ENCODE measurements at regions not wholly inside any gene's neighbourhood (a gene's known extent, or its start where the extent isn't known, plus 50 kb on each side); places are given as distances from the start of the nearest gene placed in this dataset.
A peak's percentile ranks its signal among the peaks of the same experiment; 100 is the strongest.

- DNase-seq (ENCODE audit: low read depth) = no peak
- H3K4me3 ChIP-seq (ENCODE audit: low read length) = no peak overlapping the region
- no peak for TF ChIP-seq CTCF (IDR thresholded peaks at IDR 0.05; ENCODE audit: insufficient read depth, low read depth, low read length, missing control alignments)
These were observed 242.9 kb upstream of the ZFP64 start for GRCh38 chr20:52434453-52434852.

GRCh38 chr20:52434041-52434425, 242.5 kb upstream of the ZFP64 start:
- H3K4me3 ChIP-seq (ENCODE audit: low read length) = no peak overlapping the region
- TF ChIP-seq CTCF (IDR thresholded peaks at IDR 0.05; ENCODE audit: insufficient read depth, low read depth, low read length, missing control alignments) = no peak
- no peak for DNase-seq (ENCODE audit: low read depth)

- no peak for DNase-seq (ENCODE audit: low read depth)
- no peak overlapping the region for H3K4me3 ChIP-seq (ENCODE audit: low read length)
- no peak for TF ChIP-seq CTCF (IDR thresholded peaks at IDR 0.05; ENCODE audit: insufficient read depth, low read depth, low read length, missing control alignments)
These were observed 241.9 kb upstream of the ZFP64 start for GRCh38 chr20:52433326-52434040.

GRCh38 chr20:52432740-52433139, 241.2 kb upstream of the ZFP64 start:
- H3K4me3 ChIP-seq (ENCODE audit: low read length) = no peak overlapping the region
- no peak for TF ChIP-seq CTCF (IDR thresholded peaks at IDR 0.05; ENCODE audit: insufficient read depth, low read depth, low read length, missing control alignments)
- DNase-seq (ENCODE audit: low read depth) = no peak

- no peak for TF ChIP-seq CTCF (IDR thresholded peaks at IDR 0.05; ENCODE audit: insufficient read depth, low read depth, low read length, missing control alignments)
- no peak overlapping the region for H3K4me3 ChIP-seq (ENCODE audit: low read length)
- DNase-seq (ENCODE audit: low read depth) = no peak
These were observed 237.4 kb upstream of the ZFP64 start for GRCh38 chr20:52429029-52429428.

- no peak for DNase-seq (ENCODE audit: low read depth)
- no peak overlapping the region for H3K4me3 ChIP-seq (ENCODE audit: low read length)
- no peak for TF ChIP-seq CTCF (IDR thresholded peaks at IDR 0.05; ENCODE audit: insufficient read depth, low read depth, low read length, missing control alignments)
These were observed 236.4 kb upstream of the ZFP64 start for GRCh38 chr20:52427960-52428359.

- no peak overlapping the region for H3K4me3 ChIP-seq (ENCODE audit: low read length)
- TF ChIP-seq CTCF (IDR thresholded peaks at IDR 0.05; ENCODE audit: insufficient read depth, low read depth, low read length, missing control alignments) = no peak
- DNase-seq (ENCODE audit: low read depth) = peak; percentile 27
These were observed 235.3 kb upstream of the ZFP64 start for GRCh38 chr20:52426856-52427255.

Measured in epithelial cell of esophagus (primary cell).